Non-pigmented ciliary epithelial cell (primary cell): ENCODE measurements at regions not wholly inside any gene's neighbourhood (a gene's known extent, or its start where the extent isn't known, plus 50 kb on each side); places are given as distances from the start of the nearest gene placed in this dataset.
A peak's percentile ranks its signal among the peaks of the same experiment; 100 is the strongest.

Source experiments
- DNase-seq: peaks from one replicate; pipeline ENCODE4 v3.0.0-alpha.2; 2010; ENCODE audit warnings: low read depth

DNA sequence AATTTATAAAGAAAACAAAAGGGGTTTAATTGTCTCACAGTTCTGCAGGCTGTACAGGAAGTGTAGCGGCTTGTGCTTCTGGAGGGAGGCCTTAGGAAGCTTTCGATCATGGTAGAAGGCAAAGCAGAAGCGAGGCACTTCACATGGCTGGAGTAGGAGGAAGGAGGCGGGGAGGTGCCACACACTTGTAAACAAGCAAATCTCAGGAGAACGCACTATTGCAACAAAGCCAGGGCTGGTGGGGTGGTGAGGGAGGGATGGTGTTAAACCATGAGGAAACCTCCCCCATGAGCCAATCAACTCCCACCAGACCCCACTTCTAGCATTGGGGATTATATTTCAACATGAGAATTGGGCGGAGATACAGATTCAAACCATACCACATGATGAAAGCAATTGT lies 1116.3 kb downstream of the FAT4 start:
- no peak for DNase-seq

DNA sequence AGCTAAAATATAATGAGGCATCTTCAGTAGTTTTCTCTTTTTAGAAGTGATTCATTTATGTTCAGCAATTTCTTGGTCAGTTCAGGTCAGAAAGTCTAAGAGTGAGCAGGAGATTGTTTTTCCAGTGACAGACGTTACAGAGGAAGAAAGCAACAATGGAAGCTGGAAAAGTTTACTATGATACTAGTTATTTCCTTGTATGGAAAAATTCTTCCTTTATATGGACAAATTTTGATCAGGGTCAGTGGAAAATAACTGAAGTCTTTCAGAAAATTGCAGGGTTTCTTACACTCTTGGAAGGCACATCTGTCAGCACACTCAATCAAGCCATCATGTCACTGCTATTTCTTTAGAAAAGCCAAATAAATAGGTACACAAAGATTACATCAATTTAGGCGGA lies 1120.7 kb downstream of the FAT4 start:
- DNase-seq, result no peak

DNA sequence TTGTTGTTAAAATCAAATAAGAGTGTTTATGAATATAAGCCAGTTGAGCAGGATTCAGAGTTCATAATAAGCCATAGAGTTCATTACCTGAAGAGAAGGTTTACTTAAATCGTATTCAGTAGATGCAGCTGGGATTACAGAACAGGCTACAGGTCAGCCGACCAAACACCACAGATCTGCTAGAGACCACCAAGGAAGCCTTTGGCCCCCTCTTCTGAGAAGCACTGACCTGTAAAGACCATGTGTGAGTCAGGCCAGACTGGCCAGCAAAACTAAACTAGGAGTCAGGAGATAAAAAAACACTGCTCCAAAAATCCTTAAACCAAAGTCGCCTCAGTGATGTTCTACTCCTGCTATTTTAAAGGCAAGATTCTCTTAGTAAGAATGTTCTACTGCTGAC lies 1125.5 kb downstream of the FAT4 start:
- no peak for DNase-seq

DNA sequence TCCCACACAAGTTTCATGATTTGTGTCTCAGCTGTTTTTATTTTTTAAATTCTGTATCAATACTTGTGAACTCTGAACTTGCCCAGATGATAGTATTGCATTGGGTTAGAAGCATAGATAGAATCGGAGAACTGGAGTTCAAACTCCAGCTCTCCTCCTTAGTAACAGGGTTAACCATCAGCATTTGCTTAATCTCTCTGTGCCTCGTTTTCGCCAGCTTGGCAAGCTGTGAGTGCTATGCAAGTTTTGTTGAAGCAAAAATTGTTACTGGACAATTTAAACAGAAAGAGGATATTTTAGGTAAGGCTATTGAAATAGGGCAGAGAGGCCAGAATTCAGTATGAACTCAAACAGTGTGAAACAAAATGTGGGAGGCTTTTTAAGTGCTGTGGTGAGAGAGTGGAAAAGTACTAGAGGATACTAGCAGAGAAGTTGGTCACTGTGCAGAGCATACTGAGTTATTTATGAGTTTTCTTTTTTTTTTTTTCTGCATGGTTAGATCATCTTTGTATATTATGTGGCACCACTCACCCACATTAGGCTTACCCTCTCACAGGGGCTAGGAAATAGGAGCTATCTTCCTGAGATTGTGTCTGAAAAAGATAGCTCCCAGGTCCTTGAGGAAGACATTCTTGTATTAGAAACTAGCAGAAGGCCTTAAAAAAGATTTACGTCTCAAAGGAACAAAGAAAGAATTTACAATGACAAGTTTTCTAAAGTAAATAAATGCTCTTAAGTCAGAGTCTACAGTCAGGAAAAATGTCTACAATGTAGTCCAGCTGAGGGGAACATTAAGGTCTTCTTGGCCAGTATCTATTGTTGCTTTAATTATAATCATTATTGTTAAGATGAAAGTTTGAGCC lies 1126.6 kb downstream of the FAT4 start:
- no peak for DNase-seq

DNA sequence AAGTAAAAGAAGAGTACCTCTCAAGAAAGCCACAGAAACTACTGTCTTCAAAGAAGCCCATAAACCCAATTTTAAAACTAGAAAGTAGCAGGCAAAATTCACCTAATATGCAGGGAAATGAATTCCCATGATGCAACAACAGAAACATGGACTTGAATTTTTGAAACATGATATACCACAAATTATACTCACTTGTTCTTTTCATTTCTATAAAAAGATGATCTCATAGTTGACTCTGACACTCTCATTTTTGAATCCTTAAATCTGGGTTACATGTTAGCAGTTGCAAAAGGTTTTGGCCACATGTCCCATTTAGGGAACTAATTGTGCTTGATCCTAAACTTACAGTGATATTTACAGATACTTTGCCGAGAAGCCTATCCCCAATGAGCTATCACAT lies 1130.8 kb downstream of the FAT4 start:
- DNase-seq, result no peak

DNA sequence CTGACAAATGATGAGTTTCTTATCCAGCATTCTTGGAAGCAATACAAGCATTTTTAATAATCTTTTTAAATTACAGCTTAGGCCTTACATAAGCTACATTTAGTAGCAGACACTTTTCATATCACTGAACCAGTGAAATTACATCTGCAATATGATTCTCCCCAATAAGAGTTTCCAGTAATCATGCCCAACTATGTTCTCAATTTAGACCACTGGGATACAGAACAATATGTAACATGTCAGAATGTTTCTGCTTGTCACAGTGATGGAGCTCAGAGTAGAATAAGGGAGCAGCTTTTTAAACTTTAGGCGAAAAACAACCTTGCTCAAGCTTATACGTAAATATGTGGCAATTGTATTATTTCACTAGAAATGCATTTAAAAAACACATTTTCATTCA lies 1132.2 kb downstream of the FAT4 start:
- DNase-seq, result no peak

DNA sequence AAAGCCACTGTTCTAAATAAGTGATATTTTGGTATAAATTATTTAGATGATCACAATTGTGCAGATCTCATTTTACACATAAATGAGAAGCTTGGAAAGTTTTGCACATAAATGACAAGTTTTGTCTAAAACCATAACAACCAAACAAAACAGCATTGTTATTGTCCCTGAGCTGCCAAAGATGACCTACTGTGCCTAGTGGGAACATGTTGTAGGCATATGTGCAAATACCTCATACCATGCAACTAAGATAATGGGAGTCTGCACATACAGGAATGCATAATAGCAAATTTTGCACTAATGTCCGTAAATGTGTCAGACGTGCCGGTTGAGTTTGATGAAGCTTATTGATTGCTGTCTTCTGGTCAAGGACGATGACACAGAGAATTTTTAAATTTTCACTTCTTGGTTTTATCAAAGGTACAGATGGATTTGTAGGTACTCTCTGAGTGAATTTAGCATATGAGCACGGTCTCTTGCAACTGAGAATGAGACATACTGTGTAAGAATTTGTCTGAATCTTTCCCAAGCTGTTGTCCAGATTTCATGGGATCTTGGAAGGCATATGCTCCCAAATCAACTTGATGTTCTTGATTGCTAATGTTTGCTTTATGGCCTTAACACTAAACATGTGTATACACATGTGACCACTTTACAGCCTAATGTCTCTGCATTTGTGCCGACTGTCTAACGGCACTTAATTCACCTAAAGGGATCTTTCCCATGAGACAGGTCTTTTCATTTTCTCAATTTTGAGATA lies 1133.5 kb downstream of the FAT4 start:
- DNase-seq, result no peak

DNA sequence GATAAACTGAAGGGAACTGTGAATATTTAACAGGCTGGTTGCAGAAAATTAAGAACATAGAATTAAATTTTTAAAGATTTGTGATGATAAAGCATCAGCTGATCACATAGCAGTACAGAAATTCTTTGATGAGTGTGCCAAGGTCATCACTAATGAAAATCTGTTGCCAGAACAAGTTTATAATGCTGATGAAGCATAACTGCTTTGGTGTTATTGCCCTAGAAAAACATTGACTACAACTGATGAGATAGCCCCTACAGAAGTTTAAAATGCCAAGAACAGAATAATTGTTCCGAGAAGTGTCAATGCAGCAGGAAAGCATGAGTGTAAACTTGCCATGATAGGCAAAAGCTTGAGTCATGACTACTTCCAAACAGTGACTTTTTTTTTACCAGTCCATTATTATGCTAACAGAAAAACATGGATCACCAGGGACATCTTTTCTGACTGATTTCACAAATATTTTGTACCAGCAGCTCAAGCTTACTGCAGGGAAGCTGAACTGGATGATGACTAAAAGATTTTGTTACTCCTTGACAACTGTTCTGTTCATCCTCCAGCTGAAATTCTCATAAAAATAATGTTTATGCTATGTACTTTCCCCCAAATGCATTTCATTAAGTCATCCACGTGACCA lies 1136.6 kb downstream of the FAT4 start:
- no peak for DNase-seq

DNA sequence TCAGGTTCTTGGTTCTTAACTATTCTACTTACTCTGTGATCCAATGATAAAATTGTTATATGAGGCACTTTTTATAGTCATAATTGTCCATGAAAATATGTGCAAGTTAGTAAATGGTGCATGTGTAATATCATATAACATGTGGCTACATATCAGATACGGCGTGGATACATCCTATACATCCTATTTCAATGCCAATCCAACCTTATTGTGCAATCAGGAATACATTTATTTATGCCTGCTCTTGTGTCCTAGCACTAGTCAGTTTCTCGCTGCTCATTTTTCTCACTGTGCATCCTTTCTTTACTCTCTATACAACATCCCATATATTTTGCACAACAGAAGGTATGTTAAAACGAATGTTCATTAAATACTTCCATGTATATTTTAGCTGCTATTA lies 1141.1 kb downstream of the FAT4 start:
- DNase-seq, result no peak

DNA sequence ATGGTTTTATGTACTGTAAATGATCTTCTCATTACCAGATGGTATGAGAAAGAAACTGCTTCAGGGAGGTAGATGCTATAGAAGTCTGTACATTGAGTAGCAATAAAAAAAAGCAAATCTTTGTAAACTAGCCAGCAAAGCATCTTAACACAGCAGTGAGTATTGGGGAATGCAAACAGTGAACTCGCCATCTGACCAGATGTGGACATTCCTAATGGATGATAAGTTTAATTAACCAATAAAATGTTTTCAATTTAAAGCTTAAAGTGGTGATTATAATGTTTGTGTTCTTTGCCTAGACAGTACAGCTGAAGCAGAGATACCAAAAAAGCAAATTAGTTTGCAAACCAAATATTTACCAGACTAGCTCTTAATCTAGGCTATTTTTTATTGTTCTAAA lies 1144.2 kb downstream of the FAT4 start:
- no peak for DNase-seq

DNA sequence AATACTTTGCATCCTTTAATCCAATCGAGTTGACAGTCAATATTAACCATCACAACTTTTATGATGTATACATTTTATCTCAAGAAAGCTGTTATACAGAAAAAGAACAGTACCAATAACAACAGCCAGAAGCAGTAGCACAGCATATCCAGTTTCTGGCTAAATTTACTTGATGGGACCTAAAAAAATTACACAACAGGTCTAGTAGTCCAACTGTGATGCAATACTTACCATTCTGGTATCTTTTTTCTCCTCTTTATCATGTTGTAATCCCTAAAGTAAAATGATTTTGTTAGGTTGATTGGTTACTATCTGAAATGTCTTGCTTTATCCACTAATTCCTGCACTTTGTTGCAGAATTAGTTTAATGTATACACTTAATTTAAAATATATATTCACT lies 1150.6 kb downstream of the FAT4 start:
- no peak for DNase-seq

DNA sequence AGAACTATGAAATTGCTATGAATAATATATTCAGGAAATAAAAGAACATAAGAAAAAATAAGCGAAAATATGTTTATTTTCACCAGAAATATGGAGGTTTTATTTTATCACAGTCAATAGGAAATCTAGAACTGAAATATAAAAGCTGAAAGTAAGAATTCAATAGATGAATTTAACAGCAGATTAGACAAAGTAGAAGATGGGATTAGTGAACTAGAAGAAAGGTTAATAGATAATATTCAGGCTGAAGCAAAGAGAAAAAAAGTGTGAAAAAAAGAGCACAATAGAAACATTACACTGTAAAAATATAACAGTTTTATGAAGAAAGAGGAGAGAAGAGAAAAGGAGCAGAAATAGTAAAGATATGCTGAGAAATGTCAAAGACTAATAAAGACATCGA lies 1152.1 kb downstream of the FAT4 start:
- DNase-seq, result no peak

DNA sequence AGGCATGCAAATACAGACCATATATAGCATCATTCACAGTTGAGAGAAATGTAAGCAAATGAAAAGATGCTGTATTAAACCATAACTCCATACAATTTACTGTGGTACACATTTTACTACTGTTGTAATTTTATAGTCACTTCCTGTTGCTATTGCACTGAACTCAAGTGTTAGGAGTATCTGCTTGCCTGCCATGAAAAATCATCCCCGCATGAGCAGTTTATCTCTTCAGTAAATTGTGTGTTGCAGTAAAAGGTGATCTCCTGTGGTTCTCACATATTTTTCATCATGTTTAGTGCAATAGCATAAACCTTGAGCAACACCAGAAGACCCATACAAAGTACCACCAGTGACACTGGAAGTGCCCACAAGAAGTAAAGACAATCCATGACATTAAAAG lies 1153.4 kb downstream of the FAT4 start:
- no peak for DNase-seq

DNA sequence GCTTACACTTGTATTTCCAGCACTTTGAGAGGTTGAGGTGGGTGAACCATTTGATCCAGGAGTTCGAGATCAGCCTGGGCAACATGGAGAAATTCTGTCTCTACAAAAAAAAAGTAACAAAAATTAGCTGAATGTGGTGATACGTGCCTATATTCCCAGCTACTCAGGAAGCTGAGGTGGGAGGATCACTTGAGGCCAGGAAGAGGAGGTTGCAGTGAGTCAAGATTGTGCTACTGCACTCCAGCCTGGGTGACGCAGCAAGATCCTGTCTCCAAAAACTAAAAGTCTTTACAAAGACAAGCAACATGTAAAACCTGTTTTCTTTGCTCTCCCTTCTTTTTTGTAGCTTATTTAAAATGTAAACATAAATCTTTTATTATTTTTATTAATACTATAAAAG lies 1156.1 kb downstream of the FAT4 start:
- DNase-seq, result peak; percentile 24

DNA sequence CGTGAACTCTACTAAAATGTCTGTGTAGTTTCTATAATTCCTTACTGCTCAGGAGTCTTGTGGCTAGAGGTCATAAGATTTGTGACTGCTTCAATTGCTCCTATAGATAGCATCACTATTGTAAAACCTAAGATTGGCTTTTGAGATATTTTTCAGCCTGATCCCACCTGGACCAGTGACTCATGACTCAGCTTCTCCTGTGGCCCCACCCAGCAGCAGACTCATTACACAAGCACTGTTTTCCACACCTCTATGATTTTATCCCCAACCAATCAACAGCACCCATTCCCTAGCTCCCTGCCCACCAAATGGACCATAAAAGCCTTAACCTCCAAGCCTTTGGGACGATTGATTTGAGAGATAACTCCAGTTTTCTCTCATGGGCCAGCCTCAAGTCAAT lies 1157.0 kb upstream of the INTU start:
- no peak for DNase-seq

DNA sequence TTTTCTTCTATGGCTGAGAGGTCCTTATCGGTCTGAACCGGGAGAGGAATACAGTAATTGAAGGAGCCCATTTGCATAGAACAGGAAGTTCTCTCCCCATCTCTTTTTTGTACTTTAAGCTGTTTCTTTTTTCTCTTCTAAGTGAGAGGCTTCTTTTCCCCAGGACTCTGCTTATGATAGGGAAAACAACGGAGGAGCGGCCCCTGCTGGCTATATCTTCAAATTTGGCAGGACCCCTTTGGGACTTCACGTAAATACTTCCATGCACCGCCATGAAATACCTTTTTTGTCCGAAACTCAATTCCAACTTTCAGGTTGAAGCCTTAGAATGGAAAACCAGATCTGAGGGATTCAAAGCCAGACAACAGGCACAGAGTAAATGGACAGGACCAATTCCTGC lies 1153.0 kb upstream of the INTU start:
- DNase-seq, result no peak

DNA sequence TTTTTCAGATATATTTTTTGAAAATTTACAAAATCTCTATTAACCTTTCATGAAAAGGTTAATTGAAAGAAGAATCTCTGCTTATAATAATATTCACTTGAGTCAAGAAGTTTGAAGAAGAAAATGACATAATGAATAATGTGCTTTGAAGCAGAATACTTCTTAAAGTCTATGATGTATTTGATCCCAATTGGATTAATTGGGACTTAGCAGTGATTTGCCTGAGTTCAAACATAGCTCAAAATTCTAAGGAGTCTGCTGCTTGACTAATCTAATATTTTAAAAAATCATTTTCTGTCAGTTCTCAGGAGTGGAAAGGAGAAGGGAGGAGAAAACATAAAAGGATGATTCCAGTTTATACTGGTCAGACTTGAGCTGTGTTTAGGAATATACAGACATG lies 1150.4 kb upstream of the INTU start:
- DNase-seq, result no peak

DNA sequence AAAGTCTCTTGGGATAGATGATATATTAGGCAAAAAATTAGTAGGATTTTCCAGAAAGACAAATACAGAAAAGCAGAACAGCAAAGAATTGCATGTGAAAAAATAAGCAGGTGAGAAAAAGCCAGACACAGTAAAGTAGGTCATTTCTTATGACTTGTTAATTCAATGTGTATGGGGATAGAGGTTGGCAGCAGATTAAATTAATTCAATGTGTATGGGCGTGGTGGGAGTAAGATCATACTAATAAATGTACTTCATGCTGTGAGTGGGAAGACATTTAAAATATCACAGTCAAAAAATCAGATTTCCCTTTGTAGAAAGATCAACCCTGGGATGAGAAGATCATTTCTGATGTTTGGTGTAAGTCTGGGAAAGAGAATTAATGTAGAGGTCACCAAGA lies 1146.4 kb upstream of the INTU start:
- DNase-seq, result no peak

DNA sequence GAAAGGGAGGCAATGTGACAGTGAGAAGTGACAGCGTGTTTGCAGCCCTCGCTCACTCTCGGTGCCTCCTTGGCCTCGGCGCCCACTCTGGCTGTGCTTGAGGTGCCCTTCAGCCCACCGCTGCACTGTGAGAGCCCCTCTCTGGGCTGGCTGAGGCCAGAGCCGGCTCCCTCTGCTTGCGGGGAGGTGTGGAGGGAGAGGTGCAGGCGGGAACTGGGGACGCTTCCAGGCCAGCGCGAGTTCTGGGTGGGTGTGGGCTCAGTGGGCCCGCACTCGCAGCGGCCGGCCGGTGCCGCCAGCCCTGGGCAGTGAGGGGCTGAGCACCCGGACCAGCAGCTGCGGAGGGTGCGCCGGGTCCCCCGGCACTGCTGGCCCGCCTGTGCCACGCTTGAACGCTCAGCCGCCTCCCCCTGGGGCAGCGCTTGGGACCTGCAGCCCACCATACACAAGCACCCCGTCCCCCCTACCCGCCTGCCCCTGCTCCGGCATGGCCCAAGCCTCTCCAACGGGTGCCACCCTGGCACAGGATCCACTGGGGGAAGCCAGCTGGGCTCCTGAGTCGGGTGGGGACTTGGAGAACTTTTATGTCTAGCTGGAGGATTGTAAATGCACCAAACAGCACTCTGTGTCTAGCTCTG lies 1142.8 kb upstream of the INTU start:
- no peak for DNase-seq

DNA sequence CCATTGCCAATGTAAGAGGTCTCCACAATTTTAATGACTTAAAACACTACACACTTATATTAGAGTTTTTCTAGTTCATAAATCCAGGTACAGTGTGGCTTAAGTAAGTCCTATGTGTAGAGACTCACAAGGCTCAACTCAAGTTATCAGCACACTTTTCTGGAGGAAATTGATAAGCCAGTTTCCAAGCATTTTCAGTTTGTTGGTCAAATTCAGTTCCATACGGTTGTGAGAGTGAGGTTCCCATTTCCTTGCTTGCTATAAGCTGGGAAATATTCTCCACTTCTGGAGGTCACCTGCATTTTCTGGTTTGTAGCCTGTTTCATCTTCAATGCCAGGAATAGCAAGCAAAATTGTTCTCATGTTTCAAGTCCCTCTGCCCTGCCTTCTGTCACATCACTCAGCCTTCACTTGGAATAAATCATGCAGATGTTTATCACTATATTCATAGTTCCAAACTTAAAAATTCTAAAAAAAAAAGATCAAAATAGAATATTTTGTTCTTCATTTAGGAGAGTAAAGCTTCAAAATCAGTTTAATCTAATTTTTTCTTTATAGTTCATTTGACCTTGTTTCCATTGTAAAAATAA lies 1137.5 kb upstream of the INTU start:
- DNase-seq, result no peak

DNA sequence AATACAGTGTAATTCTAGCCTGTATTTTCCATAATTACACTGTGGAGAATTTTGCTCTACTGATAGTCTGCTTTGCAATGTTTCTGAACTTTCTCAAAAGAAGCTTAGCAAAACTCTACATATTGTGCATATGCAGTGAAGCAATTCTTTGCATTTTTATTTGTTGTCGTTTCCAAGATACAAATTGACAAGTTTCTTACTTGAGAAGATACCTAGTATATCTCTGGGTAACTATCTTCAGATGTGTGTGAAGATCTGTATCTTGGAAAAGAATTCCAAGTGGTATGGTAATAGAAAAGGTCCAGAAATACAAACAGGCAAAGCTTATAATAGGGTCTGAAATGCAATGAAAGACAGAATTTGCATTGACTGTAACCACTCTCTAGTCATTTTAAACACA lies 1119.8 kb upstream of the INTU start:
- no peak for DNase-seq

DNA sequence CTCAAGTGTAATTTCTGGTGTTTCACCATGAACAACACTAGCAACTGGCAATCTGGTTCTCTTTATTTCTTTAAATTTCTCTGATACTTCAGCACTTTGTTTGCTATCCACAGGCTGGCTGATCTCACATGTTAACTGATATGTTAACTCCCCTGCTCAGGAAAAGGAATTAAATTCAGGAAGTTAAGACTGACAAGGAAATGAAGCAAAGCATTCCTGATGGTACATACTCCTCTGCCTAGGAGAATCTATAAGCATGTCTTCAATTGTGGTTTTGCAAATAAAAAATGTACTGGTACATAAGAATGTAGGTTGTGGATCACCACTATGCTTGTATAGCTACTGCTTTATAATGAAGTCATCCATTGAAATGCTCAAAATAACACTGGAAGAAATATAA lies 1119.2 kb upstream of the INTU start:
- no peak for DNase-seq
